Esophagus muscularis mucosa (tissue), 3 donors: ENCODE measurements at regions not wholly inside any gene's neighbourhood (a gene's known extent, or its start where the extent isn't known, plus 50 kb on each side); places are given as distances from the start of the nearest gene placed in this dataset.

Experiments
- CTCF ChIP-seq, 3 experiments: fragments of 200-600 bp in 2 of 3; fragments of 450-650 bp in 1 of 3; sonication (generic) in 2 of 3; IDR thresholded peaks; one replicate each; pipeline ENCODE4 v1.5.1; 2017 to 2019; ENCODE audit warnings: antibody characterized with exemption in 3 of 3, mild to moderate bottlenecking in 2 of 3, moderate library complexity in 1 of 3
- POLR2A ChIP-seq: fragments of 450-650 bp; IDR thresholded peaks from one replicate; pipeline ENCODE4 v1.6.1; 2017; ENCODE audit warnings: antibody characterized with exemption, moderate library complexity, mild to moderate bottlenecking, low read depth

DNA sequence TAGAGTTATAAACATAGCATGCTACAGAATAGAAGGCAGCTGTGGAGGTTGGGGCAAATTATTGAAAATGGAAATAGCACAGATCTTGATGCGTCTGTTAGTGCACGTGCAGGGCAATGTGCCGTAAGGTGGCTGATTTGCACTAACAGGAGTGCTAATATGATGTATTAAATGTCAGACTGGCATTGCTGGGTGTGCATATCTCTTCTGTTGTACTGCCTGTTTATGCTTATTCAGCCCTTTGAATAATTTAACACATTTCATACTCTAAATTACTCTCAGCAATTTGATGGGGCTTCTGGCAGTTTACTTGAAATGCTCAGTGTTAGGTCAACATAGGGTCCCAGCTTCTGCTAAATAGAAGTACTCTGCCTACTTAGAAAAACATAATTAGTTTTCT lies 395.6 kb downstream of the MCTP2 start:
- TF ChIP-seq POLR2A = no peak
- TF ChIP-seq CTCF (IDR thresholded peaks at IDR 0.05) = no peak
